Hepatocyte (in vitro differentiated cells): ENCODE measurements at regions not wholly inside any gene's neighbourhood (a gene's known extent, or its start where the extent isn't known, plus 50 kb on each side); places are given as distances from the start of the nearest gene placed in this dataset.

Experiments
- CTCF ChIP-seq: fragments of 200-600 bp; sonication (generic); IDR thresholded peaks from 2 replicates; pipeline ENCODE4 v1.5.1; 2016; ENCODE audit warnings: antibody characterized with exemption, mild to moderate bottlenecking; ENCODE audit not compliant: poor library complexity
- EZH2phosphoT487 ChIP-seq: fragments of 200-600 bp; sonication (generic); IDR thresholded peaks from one replicate; pipeline ENCODE4 v1.6.1; 2018; ENCODE audit warnings: antibody characterized with exemption, mild to moderate bottlenecking, low read depth, moderate library complexity; ENCODE audit not compliant: unreplicated experiment, severe bottlenecking

GRCh38 chr13:22012686-22013085 lies 341.8 kb downstream of the FGF9 start:
- TF ChIP-seq CTCF (no peak), EZH2phosphoT487 (no peak)
